ENCODE measurements at regions not wholly inside any gene's neighbourhood (a gene's known extent, or its start where the extent isn't known, plus 50 kb on each side); places are given as distances from the start of the nearest gene placed in this dataset.

GRCh38 chr6:140437619-140438345, 1063.3 kb upstream of the CITED2 start:
- no peak for TF ChIP-seq POLR2A (IDR thresholded peaks at IDR 0.05; ENCODE audit: extremely low read depth, insufficient read length)
- no peak for TF ChIP-seq CTCF (IDR thresholded peaks at IDR 0.05; ENCODE audit: low read depth, low read length)
